Upper lobe of right lung (tissue), 1 donor: ENCODE measurements at regions not wholly inside any gene's neighbourhood (a gene's known extent, or its start where the extent isn't known, plus 50 kb on each side); places are given as distances from the start of the nearest gene placed in this dataset.

ENCODE experiments used
- ATAC-seq: fragments of 200-7000 bp; cut with Tn5 transposase; one replicate; pipeline ENCODE4 v1.9.1; 2020; ENCODE audit warnings: mild to moderate bottlenecking, moderate library complexity
- DNase-seq: peaks from one replicate; pipeline ENCODE4 v3.0.0-alpha.2; 2020
- H3K27ac ChIP-seq: fragments of 200-600 bp; one replicate; pipeline ENCODE4 v1.8.0; 2022
- H3K27me3 ChIP-seq: fragments of 200-600 bp; one replicate; pipeline ENCODE4 v1.8.0; 2022; ENCODE audit warnings: mild to moderate bottlenecking
- H3K36me3 ChIP-seq: fragments of 200-600 bp; one replicate; pipeline ENCODE4 v1.8.0; 2022
- H3K4me1 ChIP-seq: fragments of 200-600 bp; one replicate; pipeline ENCODE4 v1.8.0; 2022
- H3K4me3 ChIP-seq: fragments of 200-600 bp; one replicate; pipeline ENCODE4 v1.8.0; 2022; ENCODE audit warnings: mild to moderate bottlenecking
- H3K9me3 ChIP-seq: fragments of 200-600 bp; one replicate; pipeline ENCODE4 v1.8.0; 2022
- CTCF ChIP-seq: fragments of 200-600 bp; IDR thresholded peaks from one replicate; pipeline ENCODE4 v1.8.0; 2022; ENCODE audit warnings: antibody characterized with exemption
- intact Hi-C: fragments of 100-400 bp; cut with DNase I; formaldehyde crosslinking; loops from one replicate; pipeline ENCODE4 v1.11.0; 2022
- donor health status: DM: no; HTN: yes; CAD: no; lungs with severe emphysema.

GRCh38 chr2:149745396-149746230 lies 158.0 kb upstream of the MMADHC start:
- DNase-seq = no peak
- ATAC-seq = no peak
- TF ChIP-seq CTCF = no peak
- H3K9me3 ChIP-seq = no peaks in the 10 kb centered on the region
- no peak overlapping the region for H3K4me3 ChIP-seq
- no peaks in the 10 kb centered on the region for H3K27me3 ChIP-seq
- H3K4me1 ChIP-seq = no peaks in the 10 kb centered on the region
- no peaks in the 10 kb centered on the region for H3K36me3 ChIP-seq
- intact Hi-C loops = no loop called here
- H3K27ac ChIP-seq = no peak overlapping the region

- Histone ChIP-seq H3K27ac (no peak overlapping the region), H3K4me1 (no peaks in the 10 kb centered on the region), H3K36me3 (no peaks in the 10 kb centered on the region), H3K9me3 (no peaks in the 10 kb centered on the region), H3K4me3 (no peak overlapping the region), H3K27me3 (no peaks in the 10 kb centered on the region)
- no peak for TF ChIP-seq CTCF
- ATAC-seq = no peak
- intact Hi-C loops = no loop called here
- no peak for DNase-seq
Measured at GRCh38 chr2:149744865-149745264, 157.3 kb upstream of the MMADHC start.

- Histone ChIP-seq H3K27ac (no peak overlapping the region), H3K27me3 (no peaks in the 10 kb centered on the region), H3K4me1 (no peaks in the 10 kb centered on the region), H3K9me3 (no peaks in the 10 kb centered on the region), H3K4me3 (no peak overlapping the region), H3K36me3 (no peaks in the 10 kb centered on the region)
- no peak for DNase-seq
- TF ChIP-seq CTCF = no peak
- intact Hi-C loops = no loop called here
- no peak for ATAC-seq
Measured at GRCh38 chr2:149743842-149744448, 156.4 kb upstream of the MMADHC start.

GRCh38 chr2:149741646-149742045 lies 154.1 kb upstream of the MMADHC start:
- H3K4me1 ChIP-seq = no peaks in the 10 kb centered on the region
- no peaks in the 10 kb centered on the region for H3K27me3 ChIP-seq
- no peak overlapping the region for H3K27ac ChIP-seq
- no peaks in the 10 kb centered on the region for H3K9me3 ChIP-seq
- TF ChIP-seq CTCF = no peak
- intact Hi-C loops = no loop called here
- no peak overlapping the region for H3K4me3 ChIP-seq
- no peak for DNase-seq
- no peaks in the 10 kb centered on the region for H3K36me3 ChIP-seq
- ATAC-seq = no peak

- H3K4me1 ChIP-seq = no peaks in the 10 kb centered on the region
- H3K4me3 ChIP-seq = no peak overlapping the region
- no peaks in the 10 kb centered on the region for H3K9me3 ChIP-seq
- H3K27ac ChIP-seq = no peak overlapping the region
- H3K36me3 ChIP-seq = no peaks in the 10 kb centered on the region
- no peak for TF ChIP-seq CTCF
- intact Hi-C loops = no loop called here
- no peaks in the 10 kb centered on the region for H3K27me3 ChIP-seq
- no peak for DNase-seq
- no peak for ATAC-seq
Measured at GRCh38 chr2:149740490-149740889, 152.9 kb upstream of the MMADHC start.
